ENCODE measurements at regions not wholly inside any gene's neighbourhood (a gene's known extent, or its start where the extent isn't known, plus 50 kb on each side); places are given as distances from the start of the nearest gene placed in this dataset.

- Histone ChIP-seq H2AFZ (ENCODE audit: low read depth) (no peak overlapping the region), H3K4me3 (IDR thresholded peaks at IDR 0.05; ENCODE audit: insufficient read depth, low read depth, low read length) (no peak overlapping the region), H3K4me1 (ENCODE audit: low read depth, poor library complexity, severe bottlenecking) (no peaks in the 10 kb centered on the region), H3K27ac (no peak overlapping the region), H3K4me2 (no peak overlapping the region), H3K9ac (no peak overlapping the region), H3K36me3 (ENCODE audit: insufficient read depth) (no peaks in the 10 kb centered on the region), H4K20me1 (ENCODE audit: insufficient read depth) (no peaks in the 10 kb centered on the region), H3K27me3 (ENCODE audit: insufficient read depth, low read depth) (no peaks in the 10 kb centered on the region), H3K79me2 (ENCODE audit: insufficient read depth, low read depth) (no peaks in the 10 kb centered on the region)
- TF ChIP-seq CTCF (conservative IDR thresholded peaks at IDR 0.05; ENCODE audit: low read depth, low read length) = no peak
Measured at GRCh38 chr12:111031916-111032590, 111.7 kb upstream of the MYL2 start.

- Histone ChIP-seq H3K27ac (no peak overlapping the region), H3K4me2 (no peak overlapping the region), H2AFZ (ENCODE audit: low read depth) (no peak overlapping the region), H3K27me3 (ENCODE audit: insufficient read depth, low read depth) (no peaks in the 10 kb centered on the region), H3K79me2 (ENCODE audit: insufficient read depth, low read depth) (no peaks in the 10 kb centered on the region), H3K9ac (no peak overlapping the region), H3K4me1 (ENCODE audit: low read depth, poor library complexity, severe bottlenecking) (no peaks in the 10 kb centered on the region), H3K4me3 (IDR thresholded peaks at IDR 0.05; ENCODE audit: insufficient read depth, low read depth, low read length) (no peak overlapping the region), H3K36me3 (ENCODE audit: insufficient read depth) (no peaks in the 10 kb centered on the region), H4K20me1 (ENCODE audit: insufficient read depth) (no peaks in the 10 kb centered on the region)
- TF ChIP-seq CTCF (conservative IDR thresholded peaks at IDR 0.05; ENCODE audit: low read depth, low read length) = no peak
Measured at GRCh38 chr12:111030800-111031199, 110.4 kb upstream of the MYL2 start.

DNA sequence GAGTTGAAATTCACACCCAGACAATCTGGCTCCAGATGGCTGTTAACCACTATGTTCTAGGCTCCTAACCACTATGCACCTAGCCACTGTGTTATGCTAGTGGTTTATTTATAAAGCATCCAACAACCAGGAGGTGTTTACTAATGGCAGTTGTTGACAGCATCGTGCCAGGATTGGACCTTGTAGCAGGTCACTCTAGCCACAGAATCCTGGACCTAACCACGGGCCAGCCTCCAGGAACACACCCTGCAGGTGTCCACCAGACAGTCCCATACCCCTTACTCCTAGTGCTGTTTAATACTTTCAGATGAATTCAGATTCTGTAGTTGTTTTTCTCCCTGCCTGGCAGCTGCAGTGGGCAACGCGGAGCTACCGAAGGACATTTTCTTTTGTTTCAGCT is 109.4 kb upstream of the MYL2 start:
- no peaks in the 10 kb centered on the region for H4K20me1 ChIP-seq (ENCODE audit: insufficient read depth)
- H2AFZ ChIP-seq (ENCODE audit: low read depth) = no peak overlapping the region
- H3K4me2 ChIP-seq = no peak overlapping the region
- no peak for TF ChIP-seq CTCF (conservative IDR thresholded peaks at IDR 0.05; ENCODE audit: low read depth, low read length)
- H3K36me3 ChIP-seq (ENCODE audit: insufficient read depth) = no peaks in the 10 kb centered on the region
- no peaks in the 10 kb centered on the region for H3K4me1 ChIP-seq (ENCODE audit: low read depth, poor library complexity, severe bottlenecking)
- H3K27ac ChIP-seq = no peak overlapping the region
- no peaks in the 10 kb centered on the region for H3K79me2 ChIP-seq (ENCODE audit: insufficient read depth, low read depth)
- no peak overlapping the region for H3K9ac ChIP-seq
- no peak overlapping the region for H3K4me3 ChIP-seq (IDR thresholded peaks at IDR 0.05; ENCODE audit: insufficient read depth, low read depth, low read length)
- no peaks in the 10 kb centered on the region for H3K27me3 ChIP-seq (ENCODE audit: insufficient read depth, low read depth)

DNA sequence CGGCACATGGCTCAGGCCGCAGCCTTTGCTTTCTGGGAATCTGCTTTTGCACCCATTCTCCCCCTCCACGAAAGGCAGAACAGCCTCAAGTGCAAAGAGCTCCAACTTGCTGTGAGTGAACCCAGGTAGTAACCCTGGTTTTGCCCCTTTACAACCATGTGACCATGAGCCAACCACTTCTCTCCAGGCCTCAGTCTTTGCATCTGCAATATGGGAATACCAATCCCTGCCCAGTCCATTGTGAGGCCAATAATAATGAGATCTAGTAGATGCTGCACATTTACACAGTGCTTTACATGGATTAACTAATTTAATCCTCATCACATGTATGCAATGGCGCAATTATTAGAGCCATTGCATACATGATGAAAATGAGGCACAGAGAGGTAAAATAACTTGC is 108.9 kb upstream of the MYL2 start:
- Histone ChIP-seq H2AFZ (ENCODE audit: low read depth) (no peak overlapping the region), H3K79me2 (ENCODE audit: insufficient read depth, low read depth) (no peaks in the 10 kb centered on the region), H3K27me3 (ENCODE audit: insufficient read depth, low read depth) (no peaks in the 10 kb centered on the region), H3K27ac (no peak overlapping the region), H3K4me3 (IDR thresholded peaks at IDR 0.05; ENCODE audit: insufficient read depth, low read depth, low read length) (no peak overlapping the region), H3K4me2 (no peak overlapping the region), H3K4me1 (ENCODE audit: low read depth, poor library complexity, severe bottlenecking) (no peaks in the 10 kb centered on the region), H3K9ac (no peak overlapping the region), H4K20me1 (ENCODE audit: insufficient read depth) (no peaks in the 10 kb centered on the region), H3K36me3 (ENCODE audit: insufficient read depth) (no peaks in the 10 kb centered on the region)
- TF ChIP-seq CTCF (conservative IDR thresholded peaks at IDR 0.05; ENCODE audit: low read depth, low read length) = no peak
